ENCODE measurements at regions not wholly inside any gene's neighbourhood (a gene's known extent, or its start where the extent isn't known, plus 50 kb on each side); places are given as distances from the start of the nearest gene placed in this dataset.

DNA sequence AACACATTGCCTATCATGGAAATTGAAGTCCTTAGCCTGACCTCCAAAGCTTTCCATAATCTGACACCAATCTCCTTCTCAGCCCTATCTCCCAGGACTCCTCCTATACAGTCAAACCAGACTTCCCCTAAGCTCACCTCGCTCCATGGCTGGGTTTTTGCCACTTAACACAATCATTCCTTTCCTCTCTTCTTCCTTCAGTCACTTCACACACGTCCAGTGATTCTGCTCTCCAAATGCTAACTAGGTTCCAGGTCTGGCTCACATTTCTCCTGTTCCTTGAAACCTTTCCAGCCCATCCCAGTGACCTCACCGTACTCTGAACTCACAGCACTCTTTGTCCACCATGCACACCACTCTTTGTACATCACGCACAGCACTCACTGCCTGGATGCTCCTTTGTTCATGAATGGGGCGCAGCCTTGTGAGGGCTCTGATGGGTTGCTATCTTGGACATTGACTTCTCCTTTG is 98.4 kb downstream of the GLUL start:
- DNase-seq (no peak), ATAC-seq (no peak)

DNA sequence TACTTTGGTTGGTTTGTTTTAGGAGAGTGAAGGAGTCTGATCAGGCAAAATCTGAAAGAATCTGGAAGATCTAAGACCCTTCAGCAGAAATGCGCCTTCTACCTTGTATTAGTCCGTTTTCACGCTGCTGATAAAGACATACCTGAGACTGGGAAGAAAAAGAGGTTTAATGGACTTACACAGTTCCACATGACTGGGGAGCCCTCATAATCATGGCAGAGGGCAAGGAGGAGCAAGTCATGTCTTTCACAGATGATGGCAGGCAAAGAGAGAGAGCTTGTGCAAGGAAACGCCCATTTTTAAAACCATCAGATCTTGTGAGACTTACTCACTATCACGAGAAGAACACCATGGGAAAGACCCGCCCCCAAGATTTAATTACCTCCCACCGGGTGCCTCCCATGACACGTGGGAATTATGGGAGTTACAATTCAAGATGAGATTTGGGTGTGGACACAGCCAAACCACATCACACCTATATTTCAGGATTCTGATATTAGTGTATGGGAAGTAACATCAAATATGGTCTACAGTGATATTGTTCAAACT is 99.3 kb downstream of the GLUL start:
- ATAC-seq, result no peak
- DNase-seq, result no peak

DNA sequence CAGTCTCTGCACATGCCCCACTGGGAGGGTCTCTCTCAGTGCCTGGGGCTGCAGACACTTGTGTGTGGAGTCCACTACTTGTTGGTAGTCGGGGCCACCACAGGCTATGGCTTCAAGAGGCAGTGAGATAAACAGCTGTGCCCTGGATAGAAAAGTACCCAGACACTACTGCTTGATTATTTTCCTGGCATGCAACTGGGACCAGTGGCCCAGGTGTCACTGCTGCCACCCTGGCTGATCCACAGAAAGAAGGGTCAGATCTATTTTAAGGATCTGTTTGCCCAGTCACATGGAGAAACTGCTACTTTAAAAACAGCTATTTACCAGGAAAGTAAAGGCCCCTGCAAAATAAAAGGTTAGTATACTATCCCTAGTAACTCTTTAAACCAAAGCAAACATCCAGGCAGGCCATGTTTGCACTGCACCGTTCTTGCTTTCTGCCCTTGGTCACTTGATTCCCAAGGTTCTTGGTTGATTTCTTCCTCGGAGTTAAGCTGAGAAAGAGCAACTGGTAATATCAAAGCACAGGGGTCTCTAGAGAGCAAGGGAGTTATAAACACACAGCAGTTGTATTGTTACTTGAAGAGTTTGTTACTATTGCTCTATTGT is 99.9 kb downstream of the GLUL start:
- DNase-seq (no peak), ATAC-seq (no peak)

DNA sequence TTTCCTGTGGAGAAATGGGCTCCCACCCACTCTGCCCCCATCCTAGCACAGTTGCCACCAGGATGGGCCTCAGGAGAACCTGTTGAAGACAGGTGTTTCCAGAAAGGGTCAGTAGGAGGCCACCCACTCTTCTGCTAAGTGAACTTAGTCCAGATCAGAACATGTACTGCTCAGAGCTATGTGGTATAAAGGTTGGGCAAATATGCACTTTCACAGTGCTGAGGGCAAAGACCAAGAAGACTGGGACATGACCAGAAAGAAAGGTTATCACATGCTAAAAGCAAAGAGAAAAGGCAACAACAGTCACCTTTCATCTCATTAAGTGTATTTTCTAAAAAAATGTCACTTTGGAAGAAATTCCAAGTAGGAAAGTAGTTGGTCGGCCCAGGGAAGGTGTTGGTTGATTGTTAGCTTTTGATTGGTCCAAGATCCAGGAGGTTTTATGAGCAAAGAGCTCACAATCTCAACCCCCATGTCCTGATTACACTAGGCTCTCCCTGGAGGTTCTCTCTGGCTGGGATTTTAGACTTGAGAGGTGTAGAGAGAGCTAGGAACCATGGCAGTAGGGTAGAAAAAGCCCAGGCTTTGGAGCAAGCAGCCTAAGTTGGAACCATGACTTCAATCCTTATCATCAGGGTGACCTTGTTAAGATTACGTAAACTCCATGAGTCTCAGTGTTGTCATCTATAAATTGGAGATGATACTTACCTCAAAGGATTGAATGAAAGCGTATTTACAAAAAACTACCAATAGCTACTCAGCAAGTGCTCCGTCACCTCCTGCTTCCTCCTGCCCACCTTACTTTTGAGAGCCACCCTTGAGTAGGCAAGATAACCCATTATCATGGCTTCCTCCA is 102.6 kb downstream of the GLUL start:
- ATAC-seq, result no peak
- DNase-seq, result no peak

DNA sequence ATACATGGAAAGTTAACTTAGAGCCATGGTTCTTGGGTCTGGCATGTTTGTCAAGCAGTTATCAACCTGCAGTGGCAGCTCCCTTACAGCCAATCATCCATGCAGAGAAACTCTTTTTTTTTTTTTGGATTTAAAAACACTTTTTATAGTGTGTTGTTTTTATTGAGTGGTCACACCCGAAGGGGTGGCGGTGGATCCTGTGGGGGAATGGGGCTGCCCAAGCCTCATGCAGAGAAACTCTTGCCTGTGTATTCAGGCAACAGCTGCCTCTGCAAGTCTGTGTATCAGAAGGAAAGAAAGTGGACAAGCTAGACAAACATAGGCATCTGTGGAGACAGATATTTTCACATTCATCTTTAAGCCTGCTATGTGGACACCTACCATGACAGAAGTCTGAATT is 104.8 kb downstream of the GLUL start:
- DNase-seq, result no peak
- ATAC-seq, result no peak

DNA sequence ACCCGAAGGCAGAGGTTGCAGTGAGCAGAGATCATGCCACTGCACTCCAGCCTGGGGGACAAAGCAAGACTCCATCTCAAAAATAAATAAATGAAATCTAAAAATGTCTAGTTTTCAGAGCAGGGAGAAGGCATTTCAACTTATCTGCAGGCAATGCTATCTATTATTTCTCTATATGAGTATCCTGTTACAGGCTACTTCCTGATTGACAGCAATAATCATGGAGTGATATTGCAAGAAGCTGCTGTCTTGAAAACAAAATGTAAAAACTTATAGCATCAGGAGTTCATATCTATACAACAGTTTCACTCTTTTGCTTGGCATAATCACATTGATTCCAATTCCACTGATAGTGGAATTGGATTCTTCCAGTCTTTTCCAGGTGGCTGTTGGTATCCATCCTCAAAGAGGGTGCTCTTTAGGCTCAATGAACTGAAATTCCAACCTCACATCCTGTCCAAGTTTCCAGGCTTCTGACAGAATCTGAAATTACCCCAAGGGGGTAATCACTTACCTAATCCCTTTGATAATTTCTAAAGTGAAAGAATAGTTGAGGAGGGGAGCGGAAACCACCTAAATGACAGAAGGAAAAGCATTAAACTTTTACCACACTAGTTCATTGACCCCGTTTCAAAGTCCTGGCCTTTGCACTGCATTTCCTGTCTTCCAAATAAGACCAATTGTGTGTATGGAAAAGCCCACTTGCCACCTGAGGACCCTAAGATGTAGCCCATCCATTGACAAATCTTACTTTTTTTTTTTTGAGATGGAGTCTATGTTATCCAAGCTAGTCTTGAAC is 107.6 kb downstream of the GLUL start:
- ATAC-seq, result no peak
- DNase-seq, result no peak

DNA sequence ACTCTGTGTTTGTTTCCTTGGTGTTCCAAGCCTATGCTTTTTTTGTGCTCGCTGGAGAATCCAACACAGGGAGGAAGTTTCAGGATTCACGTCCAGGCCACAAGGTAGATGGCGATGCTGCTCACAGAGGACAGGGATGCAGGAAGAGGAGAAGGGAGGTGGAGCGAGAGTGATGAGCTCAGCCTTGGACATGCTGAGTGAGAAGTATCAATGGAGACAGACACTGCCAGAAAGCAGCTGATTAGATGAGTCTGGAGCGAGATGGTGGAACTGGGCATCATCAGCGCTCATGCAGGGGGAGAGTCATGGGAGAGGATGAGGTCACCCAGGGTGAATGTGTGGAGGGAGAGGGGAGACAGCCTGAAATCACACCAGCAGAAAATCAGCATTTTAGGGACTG is 110.0 kb downstream of the GLUL start:
- ATAC-seq (no peak), DNase-seq (no peak)

DNA sequence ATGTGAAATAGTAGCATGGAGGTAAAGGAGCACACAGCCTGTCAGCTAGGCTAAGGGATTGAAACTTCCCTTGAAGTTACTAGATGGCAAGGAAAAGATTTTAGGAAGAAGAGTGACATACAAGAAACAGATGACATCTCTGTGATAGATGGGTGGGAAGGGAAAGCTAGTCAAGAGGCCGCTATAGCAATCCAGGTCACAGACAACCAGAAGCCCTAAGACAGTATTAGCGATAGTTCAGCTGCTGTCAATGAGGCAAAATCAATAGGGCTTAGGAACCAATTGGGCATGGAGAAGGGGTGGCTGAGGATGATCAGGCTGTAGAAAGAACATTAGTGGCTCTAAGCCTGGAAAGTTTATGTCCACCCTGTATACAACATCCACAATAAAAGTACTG is 111.1 kb downstream of the GLUL start:
- ATAC-seq, result no peak
- DNase-seq, result no peak

DNA sequence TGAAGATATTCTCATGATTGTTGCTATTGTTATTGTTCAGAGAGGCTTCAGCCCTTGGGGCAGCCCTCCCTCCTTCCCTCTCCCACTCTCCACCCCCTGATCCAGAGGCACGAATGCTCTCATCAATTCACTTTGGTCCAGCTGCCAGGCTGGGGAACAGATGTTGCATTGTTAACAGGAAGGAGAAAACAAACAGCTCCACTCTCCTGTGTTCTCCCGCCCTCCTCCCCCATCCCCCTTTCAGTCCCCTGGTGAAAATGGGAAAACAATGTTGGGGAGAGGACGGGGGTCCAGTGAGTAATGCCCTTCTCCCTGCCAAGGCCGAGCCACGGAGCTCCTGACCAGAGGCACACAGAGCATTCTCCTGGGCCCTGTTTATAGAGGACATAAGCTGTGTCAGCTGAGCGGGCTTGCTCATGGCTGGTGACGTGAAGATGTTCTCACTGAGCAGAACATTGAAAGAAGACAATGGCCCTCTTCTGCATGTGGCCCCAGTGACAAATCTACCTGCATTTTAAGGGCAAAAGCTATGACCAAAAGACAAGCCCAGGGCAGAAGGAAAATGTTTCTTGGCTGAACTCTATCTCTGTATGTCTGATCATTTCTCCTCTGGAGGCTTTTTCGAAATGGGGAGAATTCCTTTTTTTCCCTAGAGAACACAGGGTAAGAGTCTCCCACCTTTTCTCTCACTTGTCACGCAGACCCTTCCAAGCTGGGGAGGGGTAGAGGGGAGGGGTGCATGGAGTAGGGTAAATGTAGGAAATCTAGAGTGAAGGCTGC is 111.7 kb downstream of the GLUL start:
- DNase-seq (no peak), ATAC-seq (no peak)

DNA sequence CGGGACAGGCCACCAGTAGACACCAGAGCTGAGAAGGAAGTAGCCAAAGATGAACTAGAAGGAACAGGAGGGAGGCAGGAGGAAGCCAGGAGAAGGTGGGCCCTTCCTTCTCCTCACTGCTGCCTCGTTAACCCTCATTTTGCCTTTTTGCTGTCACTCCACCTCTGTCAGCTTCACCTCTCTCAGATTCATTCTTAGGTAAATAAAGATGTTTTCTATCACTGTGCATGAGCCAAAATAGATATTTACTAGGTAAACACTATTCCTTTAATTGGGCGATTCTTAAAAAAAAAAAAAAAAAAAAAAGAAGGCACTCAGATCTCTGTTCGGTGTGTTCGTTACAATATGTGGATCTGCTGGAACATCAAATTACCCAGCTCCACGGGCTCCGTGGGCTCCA is 112.3 kb downstream of the GLUL start:
- ATAC-seq (no peak), DNase-seq (no peak)

DNA sequence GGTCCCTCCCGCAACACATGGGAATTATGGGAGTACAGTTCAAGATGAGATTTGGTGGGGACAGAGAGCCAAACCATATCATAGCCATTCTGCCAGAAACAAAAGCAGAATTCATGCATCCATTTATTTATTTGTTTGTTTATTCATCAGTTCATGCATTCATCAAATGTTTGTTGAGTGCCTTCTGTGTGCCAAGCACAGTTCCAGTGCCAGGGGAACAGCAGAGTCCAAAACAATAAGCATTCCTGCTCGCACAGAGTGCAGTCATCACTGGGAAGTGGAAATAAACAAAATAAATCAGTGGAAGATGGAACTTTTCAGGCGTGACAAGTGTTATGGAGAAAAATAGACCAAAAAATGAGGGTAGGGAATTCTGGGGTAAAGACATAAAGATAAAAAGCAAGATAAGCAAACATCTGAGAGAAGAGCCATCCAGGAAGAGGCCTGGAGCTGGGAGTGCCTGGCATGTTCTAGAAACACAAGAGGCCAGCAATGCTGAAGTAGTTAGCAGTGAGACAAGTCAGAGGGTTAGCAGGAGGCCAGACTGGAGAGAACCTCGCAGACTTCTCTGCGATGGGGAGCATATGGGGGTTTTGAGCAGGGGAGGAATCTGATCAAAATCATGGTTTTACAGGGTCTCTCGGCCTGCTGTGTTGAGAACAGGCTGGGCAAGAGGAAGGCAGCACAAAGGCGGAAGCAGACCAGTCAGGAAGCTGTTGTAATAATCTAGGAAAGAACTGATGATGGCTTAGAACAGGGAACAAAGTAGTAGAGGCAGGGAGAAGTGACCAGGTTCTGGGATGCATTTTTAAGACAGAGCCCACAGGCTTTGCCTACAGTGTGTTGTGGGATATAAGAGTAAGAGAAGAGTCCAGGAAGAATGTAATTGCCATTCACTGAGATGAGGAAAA is 113.2 kb downstream of the GLUL start:
- DNase-seq (no peak), ATAC-seq (no peak)

DNA sequence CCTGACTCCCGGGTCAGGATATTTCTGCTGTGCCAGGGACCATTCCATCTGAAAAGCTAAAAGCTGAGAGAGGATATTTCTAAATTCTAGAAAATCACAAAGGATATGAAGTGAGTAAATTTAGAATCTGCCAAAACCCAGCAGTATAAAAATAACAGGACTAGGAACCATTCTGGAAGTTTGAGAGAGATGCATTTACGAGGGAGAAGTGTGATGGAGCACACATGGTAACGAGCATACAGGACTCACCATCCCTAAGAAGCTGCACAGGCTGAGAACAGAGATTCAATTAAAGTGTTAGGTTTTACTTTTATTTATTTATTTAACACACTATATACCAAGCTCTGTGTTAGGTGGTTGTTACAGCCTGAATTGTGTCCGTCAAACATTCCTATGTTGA is 116.3 kb downstream of the GLUL start:
- no peak for DNase-seq
- ATAC-seq, result no peak

DNA sequence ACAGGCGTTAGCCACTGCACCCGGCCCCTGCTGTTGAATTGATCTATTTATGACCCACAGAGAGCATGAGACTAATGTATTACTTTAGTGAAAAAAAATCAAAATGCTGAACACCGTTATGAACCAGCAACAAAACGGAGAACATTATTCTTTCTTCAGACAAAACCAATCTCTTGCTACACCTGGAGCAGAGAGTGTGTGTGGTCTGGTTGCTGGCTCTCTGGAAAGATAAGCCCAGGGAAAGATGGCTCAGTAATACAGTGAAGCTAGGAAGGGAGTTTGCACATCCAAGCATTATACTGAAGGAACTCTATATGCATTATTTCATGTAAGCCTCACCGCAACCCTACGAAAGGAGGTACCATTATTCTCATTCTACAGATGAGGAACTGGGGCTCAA is 117.0 kb downstream of the GLUL start:
- DNase-seq (no peak), ATAC-seq (no peak)

DNA sequence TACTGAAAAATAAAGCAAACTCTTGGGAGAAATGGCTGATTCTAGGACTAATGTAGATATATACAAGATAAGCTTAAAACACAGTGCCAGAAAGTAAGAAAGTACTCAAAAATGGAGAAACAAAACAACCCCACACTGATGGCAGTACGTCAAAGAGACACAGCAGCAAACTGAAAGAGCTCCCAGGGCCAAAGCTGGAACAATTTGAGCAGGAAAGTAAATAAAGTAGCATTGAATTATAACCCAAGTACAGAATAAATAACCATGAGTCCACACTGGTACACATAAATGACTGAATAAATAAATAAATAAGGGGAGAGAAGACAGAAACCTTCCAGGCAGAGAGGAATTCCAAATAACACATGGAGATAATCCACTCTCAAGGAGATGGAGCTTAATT is 120.9 kb downstream of the GLUL start:
- ATAC-seq, result no peak

DNA sequence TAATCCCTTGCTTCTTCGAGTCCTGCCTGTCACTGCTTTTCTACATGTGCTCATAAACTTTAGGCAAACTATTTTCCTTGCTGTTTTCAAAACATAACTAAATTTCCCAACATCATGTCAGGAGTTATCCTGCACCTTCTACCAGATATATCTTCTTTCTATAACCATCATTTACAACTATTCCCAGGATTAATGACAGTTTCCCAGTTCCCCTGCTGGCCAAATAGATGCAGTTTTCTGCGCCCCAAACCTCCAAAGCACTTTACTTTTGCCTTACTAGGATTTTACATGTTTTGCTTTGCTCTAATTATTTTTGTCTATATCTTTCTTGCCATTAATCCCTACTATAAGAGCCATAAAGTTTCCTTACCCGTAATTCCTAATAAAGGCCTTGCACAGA is 122.5 kb downstream of the GLUL start:
- DNase-seq, result no peak
- no peak for ATAC-seq

More for the DNA sequence above, 120.9 kb downstream of the GLUL start:
- no peak for DNase-seq

DNA sequence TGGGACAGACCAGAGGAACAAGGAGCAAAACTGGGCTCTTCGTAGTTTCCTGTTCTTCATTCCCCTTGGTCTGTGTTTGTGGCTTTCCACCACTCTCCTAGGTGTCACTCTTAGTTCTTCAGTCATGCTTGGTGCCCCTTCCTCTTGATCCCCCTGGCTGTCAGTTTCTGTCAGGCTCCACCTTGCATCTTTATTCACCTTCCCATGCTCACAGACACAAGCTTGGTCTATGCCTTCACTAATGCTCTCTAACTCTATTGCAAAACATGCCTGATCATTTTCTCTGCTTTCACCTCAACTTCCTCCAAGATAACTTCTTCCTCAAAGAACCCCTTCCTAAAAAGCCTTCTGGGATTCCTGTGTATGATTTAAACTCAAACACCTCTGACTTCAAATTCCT is 122.9 kb downstream of the GLUL start:
- DNase-seq, result no peak
- no peak for ATAC-seq

DNA sequence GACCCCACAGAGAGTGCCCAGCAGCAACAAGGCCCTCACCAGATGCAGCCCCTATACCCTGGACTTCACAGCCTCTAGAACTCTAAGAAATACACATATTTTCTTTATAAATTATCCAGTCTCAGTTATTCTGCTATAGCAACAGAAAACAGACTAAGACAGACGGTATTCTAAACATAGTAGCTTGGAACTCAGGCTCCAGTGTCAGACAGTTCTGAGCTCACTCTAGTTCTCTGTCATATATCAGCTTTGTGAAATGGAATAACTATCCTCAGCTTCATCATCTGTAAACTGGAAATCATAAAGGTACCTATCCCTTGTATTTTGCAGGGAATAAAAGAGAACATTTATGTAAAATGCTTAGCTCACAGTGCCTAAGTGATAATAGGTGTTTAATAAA is 127.4 kb downstream of the GLUL start:
- ATAC-seq (no peak), DNase-seq (no peak)

DNA sequence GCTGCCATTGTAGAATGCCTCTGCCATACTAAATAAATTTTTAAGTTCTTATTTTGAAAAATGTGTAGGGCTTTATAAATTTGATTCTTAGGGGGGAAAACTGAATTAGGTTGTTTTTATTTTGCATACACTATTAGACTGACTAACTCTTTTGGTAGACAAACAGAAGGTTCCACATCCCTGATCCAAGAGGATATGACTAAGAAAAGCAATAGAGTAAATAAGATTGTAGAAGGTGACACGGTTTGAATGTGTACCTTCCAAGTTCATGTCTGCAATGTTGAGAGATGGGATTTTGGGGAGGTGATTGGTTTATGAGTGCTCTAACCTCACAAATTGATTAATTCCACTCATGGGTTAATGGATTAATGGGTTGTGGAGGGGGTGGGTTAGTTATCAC is 127.9 kb downstream of the GLUL start:
- no peak for ATAC-seq

DNA sequence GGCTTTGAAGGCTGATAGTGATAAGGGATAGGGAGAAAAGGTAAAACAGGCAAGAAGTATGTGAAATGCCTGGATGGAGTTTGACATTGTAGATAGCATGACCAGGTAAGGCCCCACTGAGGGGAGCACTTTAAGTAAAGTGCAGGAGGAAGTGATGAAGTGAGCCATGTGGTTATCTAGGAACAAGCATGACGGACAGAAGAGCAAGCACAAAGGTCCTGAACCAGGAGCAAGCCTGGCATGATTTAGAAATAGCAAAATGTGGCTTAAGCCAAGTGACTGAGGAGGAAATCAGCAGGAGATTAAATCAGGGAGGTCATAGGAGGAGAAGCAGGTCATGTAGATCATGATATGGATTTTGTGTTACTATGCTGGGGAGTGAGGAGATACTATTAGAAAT is 129.2 kb downstream of the GLUL start:
- ATAC-seq (no peak), DNase-seq (no peak)

More for the DNA sequence above, 127.9 kb downstream of the GLUL start:
- DNase-seq, result no peak

DNA sequence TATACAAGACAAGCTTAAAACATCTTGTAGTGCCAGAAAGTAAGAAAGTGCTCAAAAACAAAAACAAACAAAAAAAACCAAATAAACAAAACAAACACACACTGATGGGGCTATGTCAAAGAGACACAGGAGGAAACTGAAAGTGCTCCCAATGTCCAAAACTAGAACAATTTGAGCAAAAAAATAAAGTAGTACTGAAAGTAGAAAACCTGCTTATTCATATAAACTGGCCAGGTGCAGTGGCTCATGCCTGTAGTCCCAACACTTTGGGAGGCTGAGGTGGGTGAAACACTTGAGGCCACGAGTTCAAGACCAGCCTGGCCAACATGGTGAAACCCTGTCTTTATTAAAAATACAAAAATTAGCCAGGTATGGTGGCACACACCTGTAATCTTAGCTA is 129.9 kb downstream of the GLUL start:
- DNase-seq (no peak), ATAC-seq (no peak)

DNA sequence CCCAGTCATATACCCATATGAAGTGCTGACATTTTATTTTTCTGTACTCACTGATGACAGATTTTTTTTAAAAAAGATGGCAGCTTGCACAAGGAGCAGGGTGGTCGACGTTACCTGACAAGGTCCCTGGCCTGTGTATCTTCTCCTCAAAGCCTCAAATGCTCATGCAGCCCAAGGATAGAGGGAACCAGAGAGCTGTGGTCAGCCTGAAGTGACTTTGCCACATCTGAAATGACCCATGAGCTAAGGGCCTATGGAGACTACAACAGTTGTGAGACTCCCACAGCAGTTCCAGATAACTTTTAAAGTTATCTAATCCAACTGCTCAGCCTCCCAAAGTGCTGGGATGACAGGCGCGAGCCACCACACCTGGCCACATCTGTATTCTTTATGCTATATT is 131.1 kb downstream of the GLUL start:
- DNase-seq, result no peak

More for the DNA sequence above, 131.1 kb downstream of the GLUL start:
- ATAC-seq, result no peak

All from stimulated activated naive CD8-positive, alpha-beta T cell treated with anti-CD3 and anti-CD28 coated beads, Interleukin-15, Interleukin-2, amounts not matched to agents 100 U/mL and 50 U/mL, for 24 hours (primary cell).